ENCODE measurements at regions not wholly inside any gene's neighbourhood (a gene's known extent, or its start where the extent isn't known, plus 50 kb on each side); places are given as distances from the start of the nearest gene placed in this dataset.

- Histone ChIP-seq H3K9me2 (ENCODE audit: insufficient read depth, low read length) (no peaks in the 10 kb centered on the region), H3K36me3 (ENCODE audit: insufficient read depth, low read length) (no peaks in the 10 kb centered on the region), H3K27me3 (ENCODE audit: insufficient read depth, low read depth, low read length) (no peaks in the 10 kb centered on the region), H3K9ac (ENCODE audit: low read length) (no peak overlapping the region), H3K9me3 (ENCODE audit: low read length) (no peaks in the 10 kb centered on the region), H4K20me1 (ENCODE audit: insufficient read depth) (no peaks in the 10 kb centered on the region), H3K4me3 (ENCODE audit: low read length) (no peak overlapping the region), H3K79me2 (replicated peaks; ENCODE audit: insufficient read depth, low read length) (no peaks in the 10 kb centered on the region), H3K4me2 (ENCODE audit: low read length) (no peak overlapping the region), H3F3A (ENCODE audit: insufficient read depth, low read length, poor library complexity, severe bottlenecking) (no peaks in the 10 kb centered on the region), H3K27ac (ENCODE audit: low read length) (no peak overlapping the region), H2AFZ (ENCODE audit: low read depth, low read length) (no peak overlapping the region)
- TF ChIP-seq TAF1 (IDR thresholded peaks at IDR 0.05; ENCODE audit: low read depth) (no peak), POLR2AphosphoS5 (IDR thresholded peaks at IDR 0.05) (no peak), CTCF (IDR thresholded peaks at IDR 0.05; ENCODE audit: poor library complexity, severe bottlenecking) (no peak), EP300 (conservative IDR thresholded peaks at IDR 0.05; ENCODE audit: poor library complexity, severe bottlenecking) (no peak), REST (IDR thresholded peaks at IDR 0.05; ENCODE audit: borderline replicate concordance) (no peak)
These were observed 129.6 kb upstream of the RASGEF1B start for GRCh38 chr4:81601358-81601694.

GRCh38 chr4:81600520-81601357, 129.0 kb upstream of the RASGEF1B start:
- TF ChIP-seq TAF1 (IDR thresholded peaks at IDR 0.05; ENCODE audit: low read depth) (no peak), SMC3 (conservative IDR thresholded peaks at IDR 0.05; ENCODE audit: poor library complexity) (no peak), POLR2AphosphoS5 (IDR thresholded peaks at IDR 0.05) (no peak), EZH2 (IDR thresholded peaks at IDR 0.05; ENCODE audit: borderline replicate concordance, insufficient read depth, low read length, poor library complexity, severe bottlenecking) (no peak), MXI1 (conservative IDR thresholded peaks at IDR 0.05; ENCODE audit: poor library complexity, severe bottlenecking) (no peak)
- Histone ChIP-seq H3K27ac (ENCODE audit: low read length) (no peak overlapping the region), H3F3A (ENCODE audit: insufficient read depth, low read length, poor library complexity, severe bottlenecking) (no peaks in the 10 kb centered on the region), H3K9me2 (ENCODE audit: insufficient read depth, low read length) (no peaks in the 10 kb centered on the region), H3K9me3 (ENCODE audit: low read length) (no peaks in the 10 kb centered on the region), H3K36me3 (ENCODE audit: insufficient read depth, low read length) (no peaks in the 10 kb centered on the region), H3K4me2 (ENCODE audit: low read length) (no peak overlapping the region), H3K27me3 (ENCODE audit: insufficient read depth, low read depth, low read length) (no peaks in the 10 kb centered on the region), H3K9ac (ENCODE audit: low read length) (no peak overlapping the region), H2AFZ (ENCODE audit: low read depth, low read length) (no peak overlapping the region), H3K4me3 (ENCODE audit: low read length) (no peak overlapping the region), H3K79me2 (replicated peaks; ENCODE audit: insufficient read depth, low read length) (no peaks in the 10 kb centered on the region), H4K20me1 (ENCODE audit: insufficient read depth) (no peaks in the 10 kb centered on the region)
